Endothelial cell of umbilical vein (primary cell): ENCODE measurements at regions not wholly inside any gene's neighbourhood (a gene's known extent, or its start where the extent isn't known, plus 50 kb on each side); places are given as distances from the start of the nearest gene placed in this dataset.

Experiments used
- BruUV-seq: library from RNA; stranded (reverse); fragments of 400-500 nt; replicated peaks from 2 replicates; lab custom pipeline; 2021; lab: Mats Ljungman, UMichigan
- CTCF ChIA-PET: fragments of 300-600, 350-600 bp; sonication (Branson Sonifier 250); formaldehyde crosslinking; loops from one replicate; lab custom pipeline; 2021; ENCODE audit warnings: antibody characterized with exemption, inconsistent platforms; lab: Charles Lee
- POLR2A ChIA-PET: fragments of 300-600, 350-600 bp; sonication (Branson Sonifier 250); formaldehyde crosslinking; loops from one replicate; lab custom pipeline; 2021; ENCODE audit warnings: antibody characterized with exemption, inconsistent platforms; lab: Charles Lee
- DNase-seq: peaks from one replicate; pipeline ENCODE4 v3.0.0-alpha.2; 2011; ENCODE audit warnings: low read depth, low spot score
- FAIRE-seq: peaks from 2 replicates; lab custom pipeline; 2011; peaks lifted over from hg19 to GRCh38; lab: Jason Lieb, UNC
- H2AFZ ChIP-seq: 2 replicates; pipeline ENCODE4 v1.6.0; 2012; ENCODE audit warnings: low read depth, low read length, control low read depth, inconsistent platforms
- H3K27ac ChIP-seq: 2 replicates; pipeline ENCODE4 v1.5.1; 2011; ENCODE audit warnings: low read depth, mild to moderate bottlenecking, control low read depth, low read length, moderate library complexity; ENCODE audit not compliant: insufficient read depth
- H3K27me3 ChIP-seq, 2 experiments: 2 replicates each; pipeline versions ENCODE4 v1.6.0 to v1.6.1; 2011; ENCODE audit warnings: low read length in 2 of 2, mixed read lengths in 1 of 2; ENCODE audit not compliant: control insufficient read depth in 2 of 2, insufficient read depth in 2 of 2
- H3K36me3 ChIP-seq, 2 experiments: 2 replicates in 1 of 2; 3 replicates in 1 of 2; pipeline ENCODE4 v1.5.1; 2011; ENCODE audit warnings: low read length in 2 of 2, mild to moderate bottlenecking in 1 of 2, moderate library complexity in 1 of 2; ENCODE audit not compliant: control insufficient read depth in 2 of 2, insufficient read depth in 2 of 2; ENCODE audit errors: extremely low read depth in 1 of 2
- H3K4me1 ChIP-seq: 3 replicates; pipeline ENCODE4 v1.5.1; 2011; ENCODE audit warnings: mild to moderate bottlenecking, low read length; ENCODE audit not compliant: control insufficient read depth, insufficient read depth; ENCODE audit errors: extremely low read depth
- H3K4me2 ChIP-seq: 2 replicates; pipeline ENCODE4 v1.6.1; 2011; ENCODE audit warnings: low read length, control low read depth, mixed read lengths; ENCODE audit not compliant: insufficient read depth
- H3K4me3 ChIP-seq, 3 experiments: fragments of 200-600 bp in 1 of 3; sonication (generic), shearing (Covaris generic) in 1 of 3; replicated peaks in 1 of 3; 2 replicates each; pipeline ENCODE4 v1.5.1; 2011 to 2016; ENCODE audit warnings: control low read depth in 3 of 3, low read length in 3 of 3, mild to moderate bottlenecking in 2 of 3, inconsistent platforms in 1 of 3, low read depth in 1 of 3, moderate library complexity in 1 of 3; ENCODE audit not compliant: insufficient read depth in 1 of 3
- H3K79me2 ChIP-seq: 2 replicates; pipeline ENCODE4 v1.6.0; 2012; ENCODE audit warnings: low read length, inconsistent platforms; ENCODE audit not compliant: control insufficient read depth, insufficient read depth
- H3K9ac ChIP-seq: replicated peaks from 2 replicates; pipeline ENCODE3; 2011; ENCODE audit warnings: low read length, control low read depth; ENCODE audit not compliant: insufficient read depth; ENCODE audit errors: extremely low read depth
- H3K9me1 ChIP-seq: replicated peaks from 3 replicates; pipeline ENCODE4 v1.6.0; 2011; ENCODE audit warnings: mild to moderate bottlenecking, low read length; ENCODE audit not compliant: control insufficient read depth, insufficient read depth; ENCODE audit errors: extremely low read depth
- H3K9me3 ChIP-seq: replicated peaks from 2 replicates; pipeline ENCODE4 v1.5.1; 2012; ENCODE audit warnings: low read length, inconsistent platforms; ENCODE audit not compliant: control insufficient read depth, insufficient read depth
- H4K20me1 ChIP-seq: replicated peaks from 2 replicates; pipeline ENCODE3; 2011; ENCODE audit warnings: mild to moderate bottlenecking, low read length; ENCODE audit not compliant: control insufficient read depth, insufficient read depth; ENCODE audit errors: extremely low read depth
- CTCF ChIP-seq, 2 donors: IDR thresholded peaks; 1 replicate in 1 of 2; 2 replicates in 1 of 2; pipeline ENCODE4 v1.5.1; 2011; ENCODE audit warnings: low read length in 2 of 2, mild to moderate bottlenecking in 2 of 2, moderate library complexity in 2 of 2, control low read depth in 1 of 2, inconsistent platforms in 1 of 2, low read depth in 1 of 2; ENCODE audit not compliant: insufficient read depth in 1 of 2; ENCODE audit errors: extremely low read depth in 1 of 2
- EZH2 ChIP-seq: IDR thresholded peaks from 2 replicates; pipeline ENCODE4 v1.6.1; 2012; ENCODE audit warnings: borderline replicate concordance, low read depth, mild to moderate bottlenecking, moderate library complexity, low read length, inconsistent platforms; ENCODE audit not compliant: severe bottlenecking
- FOS ChIP-seq: IDR thresholded peaks from 2 replicates; pipeline ENCODE4 v1.6.1; 2011; ENCODE audit warnings: mild to moderate bottlenecking, low read length, moderate library complexity, borderline replicate concordance; ENCODE audit not compliant: insufficient read depth
- GATA2 ChIP-seq: IDR thresholded peaks from 2 replicates; pipeline ENCODE4 v1.7.0; 2011; ENCODE audit warnings: low read depth, mild to moderate bottlenecking, moderate library complexity, mixed read lengths, low read length; ENCODE audit not compliant: insufficient read length, insufficient read depth
- JUN ChIP-seq: IDR thresholded peaks from 2 replicates; pipeline ENCODE4 v1.6.1; 2011; ENCODE audit warnings: borderline replicate concordance, low read depth; ENCODE audit not compliant: insufficient read length, insufficient read depth
- MAX ChIP-seq: IDR thresholded peaks from 2 replicates; pipeline ENCODE4 v1.6.1; 2011; ENCODE audit not compliant: insufficient read depth, insufficient read length
- MYC ChIP-seq: IDR thresholded peaks from one replicate; pipeline ENCODE4 v1.6.1; 2011; ENCODE audit warnings: mild to moderate bottlenecking, low read depth, low read length
- POLR2A ChIP-seq: IDR thresholded peaks from 2 replicates; pipeline ENCODE4 v1.6.1; 2012; ENCODE audit warnings: low read depth, mild to moderate bottlenecking, control low read depth, low read length
- POLR2AphosphoS5 ChIP-seq: IDR thresholded peaks from 2 replicates; pipeline ENCODE4 v1.6.1; 2012; ENCODE audit warnings: low read depth, mild to moderate bottlenecking, control low read depth, low read length, moderate library complexity; ENCODE audit not compliant: insufficient read depth
- dilution Hi-C: fragments of 300-500 bp; cut with MboI; formaldehyde crosslinking; loops from one replicate; pipeline ENCODE4 v1.15.0; 2019; ENCODE audit warnings: low sequenced_read_pairs; ENCODE audit not compliant: extremely low pct_ligation_motif_present
- intact Hi-C: fragments of 100-400 bp; cut with micrococcal nuclease; formaldehyde crosslinking; loops from one replicate; pipeline ENCODE4 v1.10.0; 2022

- no peaks in the 10 kb centered on the region for H3K9me3 ChIP-seq
- H4K20me1 ChIP-seq, result no peaks in the 10 kb centered on the region
- no TSS peak for BruUV-seq
- no peak overlapping the region for H3K9ac ChIP-seq
- H2AFZ ChIP-seq, result no peak overlapping the region
- FAIRE-seq (no peak), DNase-seq (no peak)
- intact Hi-C loops, result loop anchor here (5.0 kb wide), 1 partner anchor 1408 kb away; no protein-coding TSS in a partner anchor
- POLR2A ChIA-PET, result no interaction called here
- dilution Hi-C loops, result no loop called here
- no peak overlapping the region for H3K4me2 ChIP-seq
- CTCF ChIA-PET, result no interaction called here
- no peaks in the 10 kb centered on the region for H3K9me1 ChIP-seq
- no peak overlapping the region for H3K4me3 ChIP-seq
- TF ChIP-seq MYC, result no peak
- no peak for TF ChIP-seq EZH2
- TF ChIP-seq JUN, result no peak
- no peak for TF ChIP-seq MAX
- H3K27ac ChIP-seq, result no peak overlapping the region
- H3K79me2 ChIP-seq, result no peaks in the 10 kb centered on the region
- no peaks in the 10 kb centered on the region for H3K36me3 ChIP-seq
- H3K4me1 ChIP-seq, result no peaks in the 10 kb centered on the region
- H3K27me3 ChIP-seq, result peaks cover 0 to 3% of the 10 kb centered on the region in 2 experiments
These were observed 167.1 kb upstream of the FBXL4 start for GRCh38 chr6:99114769-99115406.

- ChIA-PET POLR2A (no interaction called here), CTCF (interaction anchor here (1.0 to 2.9 kb wide), 3 partner anchors 8 to 1896 kb away, joined by 3 to 20 read pairs (median 3); no protein-coding TSS in a partner anchor)
- BruUV-seq, result no TSS peak
- no peak for DNase-seq
- intact Hi-C loops, result no loop called here
- Histone ChIP-seq H4K20me1 (no peaks in the 10 kb centered on the region), H3K9me1 (no peaks in the 10 kb centered on the region), H3K27me3 (peaks cover 0 to 2% of the 10 kb centered on the region in 2 experiments), H3K79me2 (no peaks in the 10 kb centered on the region), H3K36me3 (no peaks in the 10 kb centered on the region), H3K4me2 (no peak overlapping the region), H3K4me3 (no peak overlapping the region), H3K4me1 (no peaks in the 10 kb centered on the region), H2AFZ (no peak overlapping the region), H3K27ac (no peak overlapping the region), H3K9ac (no peak overlapping the region), H3K9me3 (no peaks in the 10 kb centered on the region)
- TF ChIP-seq POLR2AphosphoS5 (no peak), GATA2 (no peak), POLR2A (no peak), JUN (no peak), CTCF (IDR thresholded peaks at IDR 0.05; ENCODE audit: extremely low read depth in 1 of 2, insufficient read depth in 1 of 2, low read depth in 1 of 2, low read length in 2 of 2) (no peak), FOS (no peak), EZH2 (no peak), MYC (no peak), MAX (no peak)
- dilution Hi-C loops, result no loop called here
- no peak for FAIRE-seq
These were observed 163.8 kb upstream of the FBXL4 start for GRCh38 chr6:99111590-99111989.
